SK-N-MC (cell line): ENCODE measurements at regions not wholly inside any gene's neighbourhood (a gene's known extent, or its start where the extent isn't known, plus 50 kb on each side); places are given as distances from the start of the nearest gene placed in this dataset.

Source experiments
- DNase-seq: peaks from one replicate; pipeline ENCODE4 v3.0.0-alpha.2; 2011; ENCODE audit warnings: low read depth, low spot score
- H3K27ac ChIP-seq: fragments of 200-600 bp; sonication (generic); 2 replicates; pipeline ENCODE4 v1.5.1; 2016; ENCODE audit warnings: mixed run types
- H3K36me3 ChIP-seq: fragments of 200-600 bp; sonication (generic); 2 replicates; pipeline ENCODE4 v1.6.1; 2017; ENCODE audit warnings: antibody characterized with exemption, low read length, mixed read lengths; ENCODE audit not compliant: insufficient read depth
- H3K4me3 ChIP-seq: fragments of 200-600 bp; sonication (generic); 2 replicates; pipeline ENCODE4 v1.5.1; 2016
- H3K9ac ChIP-seq: fragments of 200-600 bp; sonication (generic); 2 replicates; pipeline ENCODE4 v1.8.0; 2017; ENCODE audit warnings: mixed run types, mixed read lengths; ENCODE audit not compliant: insufficient read length
- H3K9me3 ChIP-seq: fragments of 200-600 bp; sonication (generic); 2 replicates; pipeline ENCODE4 v1.6.1; 2017; ENCODE audit warnings: low read depth, mild to moderate bottlenecking, antibody characterized with exemption, low read length, moderate library complexity, mixed read lengths
- EZH2 ChIP-seq: fragments of 200-600 bp; sonication (generic); IDR thresholded peaks from one replicate; pipeline ENCODE4 v1.6.1; 2017; ENCODE audit warnings: antibody characterized with exemption
- FOXP2 ChIP-seq: optimal IDR thresholded peaks from 2 replicates; pipeline ENCODE3; 2011; ENCODE audit warnings: mild to moderate bottlenecking, moderate library complexity; ENCODE audit not compliant: insufficient read depth; ENCODE audit errors: extremely low read length, control extremely low read depth
- POLR2AphosphoS5 ChIP-seq: IDR thresholded peaks from 2 replicates; pipeline ENCODE4 v1.6.1; 2012; ENCODE audit warnings: mild to moderate bottlenecking, low read depth, low read length, borderline replicate concordance

- Histone ChIP-seq H3K4me3 (no peak overlapping the region), H3K9me3 (no peaks in the 10 kb centered on the region), H3K9ac (no peak overlapping the region), H3K27ac (no peak overlapping the region), H3K36me3 (no peaks in the 10 kb centered on the region)
- TF ChIP-seq EZH2 (no peak), POLR2AphosphoS5 (no peak), FOXP2 (no peak)
- DNase-seq: no peak
Observed at GRCh38 chr10:130242513-130242912, 106.3 kb downstream of the GLRX3 start.

- Histone ChIP-seq H3K36me3 (no peaks in the 10 kb centered on the region), H3K27ac (no peak overlapping the region), H3K4me3 (no peak overlapping the region), H3K9ac (no peak overlapping the region), H3K9me3 (no peaks in the 10 kb centered on the region)
- no peak for DNase-seq
- TF ChIP-seq EZH2 (no peak), POLR2AphosphoS5 (no peak), FOXP2 (no peak)
Observed at GRCh38 chr10:130243015-130243414, 106.8 kb downstream of the GLRX3 start.

GRCh38 chr10:130244031-130244927 is 108.1 kb downstream of the GLRX3 start:
- no peaks in the 10 kb centered on the region for H3K36me3 ChIP-seq
- H3K4me3 ChIP-seq: no peak overlapping the region
- no peak overlapping the region for H3K9ac ChIP-seq
- DNase-seq: no peak
- H3K27ac ChIP-seq: no peak overlapping the region
- TF ChIP-seq POLR2AphosphoS5 (no peak), EZH2 (no peak), FOXP2 (no peak)
- no peaks in the 10 kb centered on the region for H3K9me3 ChIP-seq

GRCh38 chr10:130244928-130245495 is 108.8 kb downstream of the GLRX3 start:
- Histone ChIP-seq H3K27ac (no peak overlapping the region), H3K36me3 (no peaks in the 10 kb centered on the region), H3K9me3 (no peaks in the 10 kb centered on the region), H3K9ac (no peak overlapping the region), H3K4me3 (no peak overlapping the region)
- no peak for DNase-seq
- TF ChIP-seq FOXP2 (no peak), POLR2AphosphoS5 (no peak), EZH2 (no peak)

GRCh38 chr10:130246113-130246512 is 109.9 kb downstream of the GLRX3 start:
- Histone ChIP-seq H3K9me3 (no peaks in the 10 kb centered on the region), H3K9ac (no peak overlapping the region), H3K27ac (no peak overlapping the region), H3K36me3 (no peaks in the 10 kb centered on the region), H3K4me3 (no peak overlapping the region)
- DNase-seq: no peak
- no peak for TF ChIP-seq FOXP2
- TF ChIP-seq POLR2AphosphoS5: no peak
- TF ChIP-seq EZH2: no peak

GRCh38 chr10:130250127-130250526 is 113.9 kb downstream of the GLRX3 start:
- Histone ChIP-seq H3K27ac (no peak overlapping the region), H3K9me3 (no peaks in the 10 kb centered on the region), H3K9ac (no peak overlapping the region), H3K36me3 (no peaks in the 10 kb centered on the region), H3K4me3 (no peak overlapping the region)
- DNase-seq: no peak
- TF ChIP-seq FOXP2 (no peak), EZH2 (no peak), POLR2AphosphoS5 (no peak)

- H3K27ac ChIP-seq: no peak overlapping the region
- no peak for TF ChIP-seq EZH2
- no peak overlapping the region for H3K4me3 ChIP-seq
- H3K9ac ChIP-seq: no peak overlapping the region
- no peak for DNase-seq
- no peaks in the 10 kb centered on the region for H3K36me3 ChIP-seq
- no peaks in the 10 kb centered on the region for H3K9me3 ChIP-seq
Observed at GRCh38 chr10:130251766-130252165, 115.6 kb downstream of the GLRX3 start.

GRCh38 chr10:130254243-130254642 is 118.1 kb downstream of the GLRX3 start:
- H3K4me3 ChIP-seq: no peak overlapping the region
- no peaks in the 10 kb centered on the region for H3K36me3 ChIP-seq
- DNase-seq: no peak
- H3K9me3 ChIP-seq: no peaks in the 10 kb centered on the region
- TF ChIP-seq EZH2 (no peak), FOXP2 (no peak), POLR2AphosphoS5 (no peak)
- H3K27ac ChIP-seq: no peak overlapping the region
- H3K9ac ChIP-seq: no peak overlapping the region
